ENCODE measurements at regions not wholly inside any gene's neighbourhood (a gene's known extent, or its start where the extent isn't known, plus 50 kb on each side); places are given as distances from the start of the nearest gene placed in this dataset.

DNA sequence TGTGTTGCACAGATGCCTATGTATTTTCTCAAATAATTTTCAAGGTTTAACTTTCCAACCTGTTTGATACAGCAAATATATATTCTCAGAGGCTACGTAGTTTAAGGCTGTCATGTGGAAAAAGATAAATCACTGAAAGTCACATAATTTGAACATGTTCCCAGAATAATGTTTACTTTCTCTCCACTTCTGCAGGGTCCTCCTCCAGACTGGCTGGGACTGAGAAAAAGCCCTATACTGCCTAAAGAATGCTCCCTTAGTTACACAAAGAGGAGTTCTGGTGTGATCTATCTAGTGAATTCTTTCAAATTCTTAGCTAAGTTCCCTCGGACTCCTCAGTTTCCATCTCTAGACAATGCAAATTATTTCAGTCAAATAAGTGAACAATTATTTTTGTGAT is 411.0 kb downstream of the C6orf118 start:
- TF ChIP-seq, protein P1, sequence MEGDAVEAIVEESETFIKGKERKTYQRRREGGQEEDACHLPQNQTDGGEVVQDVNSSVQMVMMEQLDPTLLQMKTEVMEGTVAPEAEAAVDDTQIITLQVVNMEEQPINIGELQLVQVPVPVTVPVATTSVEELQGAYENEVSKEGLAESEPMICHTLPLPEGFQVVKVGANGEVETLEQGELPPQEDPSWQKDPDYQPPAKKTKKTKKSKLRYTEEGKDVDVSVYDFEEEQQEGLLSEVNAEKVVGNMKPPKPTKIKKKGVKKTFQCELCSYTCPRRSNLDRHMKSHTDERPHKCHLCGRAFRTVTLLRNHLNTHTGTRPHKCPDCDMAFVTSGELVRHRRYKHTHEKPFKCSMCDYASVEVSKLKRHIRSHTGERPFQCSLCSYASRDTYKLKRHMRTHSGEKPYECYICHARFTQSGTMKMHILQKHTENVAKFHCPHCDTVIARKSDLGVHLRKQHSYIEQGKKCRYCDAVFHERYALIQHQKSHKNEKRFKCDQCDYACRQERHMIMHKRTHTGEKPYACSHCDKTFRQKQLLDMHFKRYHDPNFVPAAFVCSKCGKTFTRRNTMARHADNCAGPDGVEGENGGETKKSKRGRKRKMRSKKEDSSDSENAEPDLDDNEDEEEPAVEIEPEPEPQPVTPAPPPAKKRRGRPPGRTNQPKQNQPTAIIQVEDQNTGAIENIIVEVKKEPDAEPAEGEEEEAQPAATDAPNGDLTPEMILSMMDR (IDR thresholded peaks at IDR 0.05; ENCODE audit: poor library complexity, severe bottlenecking), result no peak
- TF ChIP-seq, protein P2, sequence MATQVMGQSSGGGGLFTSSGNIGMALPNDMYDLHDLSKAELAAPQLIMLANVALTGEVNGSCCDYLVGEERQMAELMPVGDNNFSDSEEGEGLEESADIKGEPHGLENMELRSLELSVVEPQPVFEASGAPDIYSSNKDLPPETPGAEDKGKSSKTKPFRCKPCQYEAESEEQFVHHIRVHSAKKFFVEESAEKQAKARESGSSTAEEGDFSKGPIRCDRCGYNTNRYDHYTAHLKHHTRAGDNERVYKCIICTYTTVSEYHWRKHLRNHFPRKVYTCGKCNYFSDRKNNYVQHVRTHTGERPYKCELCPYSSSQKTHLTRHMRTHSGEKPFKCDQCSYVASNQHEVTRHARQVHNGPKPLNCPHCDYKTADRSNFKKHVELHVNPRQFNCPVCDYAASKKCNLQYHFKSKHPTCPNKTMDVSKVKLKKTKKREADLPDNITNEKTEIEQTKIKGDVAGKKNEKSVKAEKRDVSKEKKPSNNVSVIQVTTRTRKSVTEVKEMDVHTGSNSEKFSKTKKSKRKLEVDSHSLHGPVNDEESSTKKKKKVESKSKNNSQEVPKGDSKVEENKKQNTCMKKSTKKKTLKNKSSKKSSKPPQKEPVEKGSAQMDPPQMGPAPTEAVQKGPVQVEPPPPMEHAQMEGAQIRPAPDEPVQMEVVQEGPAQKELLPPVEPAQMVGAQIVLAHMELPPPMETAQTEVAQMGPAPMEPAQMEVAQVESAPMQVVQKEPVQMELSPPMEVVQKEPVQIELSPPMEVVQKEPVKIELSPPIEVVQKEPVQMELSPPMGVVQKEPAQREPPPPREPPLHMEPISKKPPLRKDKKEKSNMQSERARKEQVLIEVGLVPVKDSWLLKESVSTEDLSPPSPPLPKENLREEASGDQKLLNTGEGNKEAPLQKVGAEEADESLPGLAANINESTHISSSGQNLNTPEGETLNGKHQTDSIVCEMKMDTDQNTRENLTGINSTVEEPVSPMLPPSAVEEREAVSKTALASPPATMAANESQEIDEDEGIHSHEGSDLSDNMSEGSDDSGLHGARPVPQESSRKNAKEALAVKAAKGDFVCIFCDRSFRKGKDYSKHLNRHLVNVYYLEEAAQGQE (IDR thresholded peaks at IDR 0.05; ENCODE audit: borderline replicate concordance), result no peak
- TF ChIP-seq TAF1 (IDR thresholded peaks at IDR 0.05; ENCODE audit: low read depth) (no peak), EP300 (conservative IDR thresholded peaks at IDR 0.05; ENCODE audit: poor library complexity, severe bottlenecking) (no peak), RAD21 (conservative IDR thresholded peaks at IDR 0.05) (no peak), POLR2AphosphoS5 (IDR thresholded peaks at IDR 0.05) (no peak), MXI1 (conservative IDR thresholded peaks at IDR 0.05; ENCODE audit: poor library complexity, severe bottlenecking) (no peak), EZH2 (IDR thresholded peaks at IDR 0.05; ENCODE audit: borderline replicate concordance, insufficient read depth, low read length, poor library complexity, severe bottlenecking) (no peak)

Measured in neural cell (in vitro differentiated cells).